Hematopoietic multipotent progenitor cell treated with erythropoietin and hydrocortisone succinate and interleukin-3 and kit ligand, for 8 days (in vitro differentiated cells): ENCODE measurements at regions not wholly inside any gene's neighbourhood (a gene's known extent, or its start where the extent isn't known, plus 50 kb on each side); places are given as distances from the start of the nearest gene placed in this dataset.

Experiments used
- DNase-seq: peaks from one replicate; pipeline ENCODE4 v3.0.0-alpha.2; 2015

DNA sequence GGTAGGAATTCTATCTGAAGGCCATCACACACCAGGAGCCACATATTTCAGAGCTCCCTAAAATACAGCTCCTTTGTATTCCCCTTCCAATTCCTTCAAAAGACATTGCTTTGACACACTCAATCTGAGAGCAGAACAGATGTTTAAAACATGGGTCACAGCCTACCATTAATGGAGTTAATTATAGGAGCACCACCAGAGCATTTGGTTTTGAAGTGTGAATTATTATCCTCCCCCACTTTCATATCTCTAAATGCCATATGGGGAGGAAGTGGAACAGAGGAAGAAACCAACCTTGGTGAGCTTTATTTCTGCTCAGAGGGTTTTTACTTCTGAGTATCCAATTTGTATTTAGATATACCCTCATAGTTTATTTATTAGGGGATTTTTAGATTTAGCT, 50.7 kb upstream of the TNFRSF21 start:
- DNase-seq, result peak; percentile 77

DNA sequence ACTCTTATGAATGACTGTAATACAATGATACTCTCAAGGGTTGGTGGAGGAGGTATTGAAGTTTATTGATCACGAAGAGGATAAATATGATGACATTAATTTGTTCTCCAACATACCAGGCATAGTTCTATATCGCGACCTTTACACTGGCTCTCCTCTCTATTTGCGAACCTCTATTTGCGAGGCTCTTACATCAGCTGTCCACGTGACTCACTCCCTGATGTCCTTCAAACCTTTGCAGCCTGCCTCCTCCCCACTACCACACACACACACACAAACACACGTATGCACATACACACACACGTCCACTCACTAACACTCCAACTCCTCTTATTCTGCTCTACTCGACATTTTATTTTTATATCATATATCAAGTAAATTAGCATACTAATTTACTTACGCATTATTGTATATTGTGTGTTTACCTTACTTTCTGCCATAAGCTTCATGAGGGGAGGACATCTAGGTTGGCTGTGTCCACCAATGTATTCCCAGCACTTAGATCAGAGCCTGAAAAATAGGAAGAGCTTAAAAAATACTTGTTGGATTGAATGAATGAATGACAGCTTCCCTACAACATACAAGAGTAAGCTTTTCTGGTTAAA, 53.3 kb upstream of the TNFRSF21 start:
- no peak for DNase-seq

- no peak for DNase-seq
These were observed 54.0 kb upstream of the TNFRSF21 start for GRCh38 chr6:47363736-47364135.

DNA sequence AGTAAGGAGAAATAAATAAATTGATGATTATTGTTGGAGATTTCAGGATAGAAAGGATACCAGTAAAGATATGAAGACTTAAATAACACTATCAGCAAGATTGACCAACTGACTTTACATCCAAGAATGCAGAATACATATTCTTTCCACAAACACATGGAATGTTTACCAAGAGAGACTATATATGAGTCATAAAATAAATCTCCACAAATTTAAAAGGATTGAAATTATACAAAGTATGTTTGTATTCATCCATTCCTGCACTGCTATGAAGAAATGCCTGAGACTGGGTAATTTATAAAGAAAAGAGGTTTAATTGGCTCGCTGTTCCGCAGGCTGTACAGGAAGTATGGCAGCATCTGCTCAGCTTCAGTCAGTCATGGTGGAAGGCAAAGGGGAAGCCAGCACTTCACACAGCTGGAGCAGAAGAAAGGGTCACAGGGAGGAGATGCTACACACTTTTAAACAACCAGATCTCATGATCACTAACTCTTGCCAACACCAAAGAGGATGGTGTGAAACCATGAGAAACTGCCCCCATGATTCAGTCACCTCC, 56.7 kb upstream of the TNFRSF21 start:
- no peak for DNase-seq

DNA sequence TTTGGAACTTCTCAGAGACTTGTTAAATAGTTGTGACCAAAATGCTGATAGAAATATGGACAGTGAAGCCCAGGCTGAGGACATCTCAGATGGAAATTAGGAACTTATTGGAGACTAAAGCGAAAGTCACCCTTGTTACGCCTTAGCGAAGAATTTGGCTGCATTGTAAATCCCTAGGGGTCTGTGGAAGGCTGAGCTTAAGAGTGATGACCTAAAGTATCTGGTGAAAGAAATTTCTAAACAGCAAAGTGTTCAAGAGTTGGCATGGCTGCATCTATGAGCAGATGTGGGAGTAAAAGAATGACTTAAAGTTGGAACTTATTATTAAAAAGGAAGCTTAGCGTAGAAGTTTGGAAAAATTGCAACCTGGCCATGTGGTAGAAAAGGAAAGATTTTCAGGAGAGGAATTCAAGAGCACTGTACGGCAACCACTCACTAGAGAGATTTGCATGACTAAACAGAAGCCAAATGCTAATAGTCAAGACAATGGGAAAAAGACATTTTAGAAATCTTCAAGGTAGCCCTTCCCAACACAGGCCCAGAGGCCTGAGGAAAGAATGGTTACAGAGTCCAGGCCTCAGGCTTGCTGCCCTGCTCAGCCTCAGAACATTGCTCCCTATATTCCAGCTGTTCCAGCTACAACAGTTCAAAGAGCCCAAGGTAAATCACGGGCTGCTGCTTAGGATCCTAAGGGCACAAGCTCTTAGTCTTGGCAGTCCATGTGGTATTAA, 61.6 kb upstream of the TNFRSF21 start:
- no peak for DNase-seq

DNA sequence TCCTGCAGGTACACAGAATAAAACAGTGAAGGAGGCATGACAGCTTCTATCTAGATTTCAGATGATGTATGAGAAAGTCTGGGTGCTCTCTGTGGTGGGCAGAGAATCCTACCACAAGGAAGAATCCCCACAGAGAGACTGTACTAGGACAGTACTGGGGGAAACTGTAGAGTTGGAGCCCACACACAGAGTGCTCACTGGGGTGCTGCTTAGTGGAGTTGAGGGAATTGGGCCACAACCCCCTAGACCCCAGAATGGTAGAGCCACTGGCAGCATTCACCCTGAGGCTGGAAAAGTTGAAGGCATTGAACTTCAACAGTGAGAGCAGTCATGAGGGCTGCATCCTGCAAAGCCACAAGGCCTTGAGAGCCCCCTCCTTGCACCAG, 62.2 kb upstream of the TNFRSF21 start:
- DNase-seq, result no peak

DNA sequence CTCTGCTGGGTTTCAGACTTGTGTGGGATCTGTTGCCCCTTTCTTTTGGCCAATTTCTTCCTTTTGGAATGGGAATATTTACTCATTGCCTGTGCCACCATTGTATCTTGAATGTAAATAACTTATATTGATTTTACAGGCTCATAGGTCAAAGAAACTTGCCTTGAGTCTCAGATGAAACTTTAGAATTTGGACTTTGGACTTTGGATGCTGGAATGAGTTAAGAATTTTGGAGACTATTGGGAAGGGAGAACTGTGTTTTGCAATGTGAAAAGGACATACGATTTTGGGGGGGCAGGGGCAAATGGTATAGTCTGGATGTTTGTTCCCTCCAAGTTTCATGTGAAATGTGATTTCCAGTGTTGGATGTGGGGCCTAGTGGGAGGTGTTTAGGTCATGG, 62.6 kb upstream of the TNFRSF21 start:
- no peak for DNase-seq

DNA sequence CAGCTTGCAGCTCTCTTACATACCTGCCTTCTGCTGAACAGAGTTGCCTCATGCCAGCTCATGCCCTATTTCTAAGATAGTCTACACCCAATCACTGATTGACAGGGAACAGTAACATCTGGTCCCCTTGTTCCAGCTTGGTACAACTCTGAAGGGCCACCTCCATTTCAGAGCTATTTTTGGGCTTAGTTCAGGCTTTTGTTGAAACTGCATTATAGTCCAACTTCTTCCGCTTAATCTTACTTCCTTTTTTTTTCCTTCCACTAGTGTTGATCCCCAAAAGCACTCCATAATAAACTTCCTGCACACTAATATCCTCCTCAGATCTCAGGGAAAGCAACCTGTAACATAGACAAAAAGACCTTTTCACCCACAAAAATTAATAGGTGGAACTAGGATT, 65.7 kb upstream of the TNFRSF21 start:
- DNase-seq, result no peak

DNA sequence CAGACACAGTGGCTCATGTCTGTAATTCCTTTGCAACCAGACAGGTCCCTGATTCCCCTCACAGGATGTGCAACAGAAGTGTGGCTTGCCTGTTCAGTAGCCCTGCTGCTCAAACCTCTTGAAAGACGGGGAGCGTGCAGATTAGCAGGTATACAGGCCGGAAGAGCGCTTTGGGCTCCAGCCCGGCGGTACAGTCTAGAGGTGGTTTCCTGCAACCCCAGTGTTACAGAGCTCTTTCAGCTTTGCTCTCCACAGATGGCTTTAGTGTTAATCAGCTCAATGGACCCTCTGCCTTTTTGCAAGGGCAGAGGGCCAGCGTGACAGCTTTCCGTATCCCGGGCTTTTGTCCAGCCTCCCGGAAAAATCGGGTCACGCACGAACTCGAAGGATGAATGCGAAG, 67.2 kb upstream of the TNFRSF21 start:
- DNase-seq, result no peak

- no peak for DNase-seq
These were observed 68.3 kb upstream of the TNFRSF21 start for GRCh38 chr6:47377971-47378370.

- DNase-seq, result no peak
These were observed 69.6 kb upstream of the TNFRSF21 start for GRCh38 chr6:47379328-47379727.

DNA sequence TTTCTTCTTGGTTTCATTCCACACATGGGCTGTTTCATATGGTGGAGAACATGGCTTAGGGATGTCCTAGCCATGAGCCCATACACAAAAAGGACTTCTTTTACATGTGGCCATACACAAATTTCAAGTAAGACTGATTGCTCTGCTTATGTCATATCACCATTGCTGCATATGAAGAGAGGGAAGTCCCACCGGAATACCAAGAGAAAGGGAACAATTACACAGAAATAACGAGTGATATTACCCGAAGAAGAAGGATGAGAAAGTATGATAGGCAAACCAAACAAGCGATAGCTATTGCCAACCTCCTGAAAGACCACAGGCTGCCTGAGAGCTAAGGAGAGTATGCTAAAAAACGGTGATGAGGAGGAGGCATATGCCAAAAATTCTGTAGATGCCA, 70.5 kb upstream of the TNFRSF21 start:
- peak; percentile 71 for DNase-seq

DNA sequence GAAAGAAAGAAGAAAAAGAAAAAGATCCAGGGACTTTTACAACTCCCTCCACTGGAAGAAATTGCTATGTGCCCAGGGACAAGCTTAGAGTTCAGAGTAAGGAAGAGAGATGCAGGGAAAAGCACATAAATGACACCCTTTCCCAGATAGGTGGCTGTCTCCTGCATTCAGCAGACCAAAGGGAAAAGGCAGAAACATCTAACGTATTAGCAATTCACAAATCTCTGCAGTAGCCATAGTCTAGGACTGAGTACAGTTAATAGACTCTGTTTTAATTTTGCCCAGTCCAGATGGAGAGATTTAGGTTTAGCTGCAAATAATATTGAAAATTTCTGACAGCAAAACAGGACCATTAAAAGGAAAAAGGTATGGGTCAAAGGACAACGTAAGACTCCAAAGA, 71.3 kb upstream of the TNFRSF21 start:
- DNase-seq, result no peak

DNA sequence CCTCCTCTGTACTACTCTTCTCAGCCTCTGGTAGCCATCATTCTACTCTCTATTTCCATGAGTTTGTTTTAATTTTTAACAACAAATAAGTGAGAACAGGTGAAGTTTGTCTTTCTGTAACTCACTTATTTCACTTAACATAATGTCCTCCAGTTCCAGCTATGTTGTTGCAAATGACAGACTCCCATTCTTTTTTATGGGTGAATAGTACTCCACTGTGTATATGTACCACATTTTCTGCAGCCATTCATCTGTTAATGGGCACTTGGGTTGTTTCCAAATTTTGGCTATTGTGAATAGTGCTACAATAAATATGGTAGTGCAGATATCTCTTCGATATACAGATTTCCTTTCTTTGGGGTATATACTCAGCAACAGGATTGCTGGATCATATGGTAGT, 73.7 kb upstream of the TNFRSF21 start:
- DNase-seq, result no peak

DNA sequence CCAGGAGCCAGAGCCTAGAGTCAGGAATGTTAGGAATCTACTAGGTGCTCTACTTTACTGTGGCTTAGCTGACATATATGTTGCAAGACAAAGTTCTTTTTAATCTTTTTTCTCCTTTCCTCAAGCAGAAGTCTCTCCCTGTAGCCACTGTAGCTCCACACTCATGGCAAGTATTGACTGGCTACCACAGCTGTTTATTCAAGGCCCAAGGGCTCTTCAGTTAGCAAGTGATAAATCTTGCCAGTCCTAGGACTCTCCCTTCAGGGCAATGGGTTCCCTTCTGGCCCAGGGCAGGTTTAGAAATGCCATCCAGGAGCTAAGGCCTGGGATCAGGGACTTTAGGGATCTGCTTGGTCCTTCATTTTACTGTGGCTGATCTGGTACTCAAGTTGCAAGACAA, 82.0 kb upstream of the TNFRSF21 start:
- DNase-seq, result no peak

DNA sequence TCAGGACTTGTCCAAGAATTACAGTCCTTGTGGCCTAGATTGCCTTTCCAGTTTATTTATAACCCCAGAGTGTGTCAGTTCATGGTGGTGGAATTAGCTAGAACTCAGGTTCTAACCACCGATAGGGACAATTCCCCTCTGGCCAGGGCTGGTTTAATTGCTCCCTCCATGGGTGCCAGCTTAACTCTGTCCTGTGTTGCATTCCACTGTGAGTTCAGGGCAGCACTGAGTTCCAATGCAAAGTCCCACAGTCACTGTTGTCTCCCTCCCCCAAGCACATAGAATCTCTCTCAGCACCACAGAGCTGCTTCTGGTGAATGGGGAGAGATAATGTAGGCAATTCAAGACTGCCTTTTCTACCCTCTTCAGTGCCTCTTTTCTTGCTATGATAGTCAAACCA, 82.5 kb upstream of the TNFRSF21 start:
- DNase-seq, result no peak

GRCh38 chr6:47396401-47397069, 81.1 kb upstream of the CD2AP start:
- DNase-seq, result no peak

GRCh38 chr6:47400581-47400980, 77.0 kb upstream of the CD2AP start:
- DNase-seq, result no peak

- DNase-seq, result no peak
These were observed 75.5 kb upstream of the CD2AP start for GRCh38 chr6:47402081-47402480.

- DNase-seq, result no peak
These were observed 74.5 kb upstream of the CD2AP start for GRCh38 chr6:47403056-47403455.

- DNase-seq, result no peak
These were observed 73.8 kb upstream of the CD2AP start for GRCh38 chr6:47403801-47404200.

GRCh38 chr6:47404435-47404834, 73.2 kb upstream of the CD2AP start:
- DNase-seq, result no peak

DNA sequence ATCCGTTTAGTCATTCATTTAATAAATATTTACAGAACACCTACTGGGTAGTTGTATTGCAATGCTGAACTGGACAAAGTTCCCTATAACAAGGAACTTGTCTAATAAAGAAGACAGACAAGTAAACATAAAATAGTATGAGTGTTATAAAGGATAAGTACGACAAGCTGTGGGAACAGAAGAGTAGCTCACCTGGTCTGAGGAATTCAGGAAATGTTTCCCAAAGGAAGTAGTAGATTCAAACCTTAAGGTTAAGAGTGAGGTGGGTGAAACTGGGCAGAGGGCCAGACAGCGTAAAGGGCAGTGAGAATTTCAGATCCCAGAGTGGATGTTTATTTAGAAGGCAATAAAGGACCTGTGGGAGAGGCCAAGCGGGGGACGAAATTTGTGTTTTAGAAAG, 72.3 kb upstream of the CD2AP start:
- DNase-seq, result no peak
